Astrocyte (in vitro differentiated cells and primary cell): ENCODE measurements at regions not wholly inside any gene's neighbourhood (a gene's known extent, or its start where the extent isn't known, plus 50 kb on each side); places are given as distances from the start of the nearest gene placed in this dataset.

Source experiments
- CTCF ChIP-seq: IDR thresholded peaks from 2 replicates; pipeline ENCODE4 v1.5.1; 2011; ENCODE audit warnings: low read depth, mild to moderate bottlenecking, inconsistent platforms, low read length, moderate library complexity; ENCODE audit not compliant: insufficient read depth
- EZH2 ChIP-seq: IDR thresholded peaks from 2 replicates; pipeline ENCODE4 v1.6.1; 2012; ENCODE audit warnings: mild to moderate bottlenecking, low read length, inconsistent platforms; ENCODE audit not compliant: insufficient read depth

- TF ChIP-seq CTCF (no peak), EZH2 (no peak)
Measured at GRCh38 chr9:103821115-103821514, 273.0 kb upstream of the SMC2 start.
